ENCODE measurements at regions not wholly inside any gene's neighbourhood (a gene's known extent, or its start where the extent isn't known, plus 50 kb on each side); places are given as distances from the start of the nearest gene placed in this dataset.
A peak's percentile ranks its signal among the peaks of the same experiment; 100 is the strongest.

DNA sequence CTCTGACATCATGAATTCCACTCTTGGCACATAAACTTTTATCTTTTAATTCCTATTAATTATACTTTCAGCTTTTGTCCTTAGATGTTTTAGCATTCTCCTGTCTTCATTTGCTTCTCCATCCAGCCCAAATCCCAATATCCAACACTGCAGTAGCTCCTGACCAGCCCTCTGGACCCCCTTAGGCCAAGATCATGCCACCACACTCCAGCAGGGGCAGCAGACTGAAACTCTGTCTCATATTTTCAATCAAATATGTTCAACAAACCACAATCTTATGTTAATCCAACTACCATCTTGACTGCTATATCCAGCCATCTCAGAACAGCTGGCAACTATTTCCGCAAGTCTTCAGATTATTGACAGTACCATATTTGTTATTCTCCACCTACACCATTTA is 315.8 kb upstream of the ROBO2 start:
- H3K4me3 ChIP-seq (ENCODE audit: low read depth, low read length) = no peak overlapping the region

DNA sequence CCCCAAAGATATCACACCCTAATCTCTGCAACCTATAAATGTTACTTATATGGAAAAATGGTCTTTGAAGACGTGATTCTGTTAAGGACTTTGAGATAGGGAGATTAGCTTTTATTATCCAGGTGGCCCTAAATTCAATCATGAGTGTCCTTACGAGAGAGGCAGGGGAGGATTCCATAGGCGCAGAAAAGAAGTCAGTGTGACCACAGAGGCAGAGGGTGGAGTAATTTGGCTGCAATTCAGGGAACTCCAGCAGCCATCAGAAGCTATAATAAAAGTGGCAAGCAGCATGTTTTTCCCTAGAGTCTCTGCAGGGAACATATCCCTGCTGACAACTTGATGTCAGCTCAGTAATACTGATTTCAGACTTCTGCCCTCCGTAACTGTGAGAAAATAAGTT is 315.2 kb upstream of the ROBO2 start:
- Histone ChIP-seq H3K4me3 (ENCODE audit: low read depth, low read length) (no peak overlapping the region), H3K27ac (ENCODE audit: extremely low read depth, low read depth, low read length) (no peak overlapping the region), H3K4me1 (ENCODE audit: control insufficient read depth, insufficient read depth, low read length) (no peaks in the 10 kb centered on the region), H3K36me3 (ENCODE audit: control insufficient read depth in 2 of 2, insufficient read depth in 1 of 2, low read length in 2 of 2) (no peaks in the 10 kb centered on the region), H3K9me3 (ENCODE audit: control insufficient read depth, insufficient read depth, low read depth, low read length) (no peaks in the 10 kb centered on the region)
- ChIA-PET CTCF (no interaction called here), POLR2A (no interaction called here)
- TF ChIP-seq, protein P1, sequence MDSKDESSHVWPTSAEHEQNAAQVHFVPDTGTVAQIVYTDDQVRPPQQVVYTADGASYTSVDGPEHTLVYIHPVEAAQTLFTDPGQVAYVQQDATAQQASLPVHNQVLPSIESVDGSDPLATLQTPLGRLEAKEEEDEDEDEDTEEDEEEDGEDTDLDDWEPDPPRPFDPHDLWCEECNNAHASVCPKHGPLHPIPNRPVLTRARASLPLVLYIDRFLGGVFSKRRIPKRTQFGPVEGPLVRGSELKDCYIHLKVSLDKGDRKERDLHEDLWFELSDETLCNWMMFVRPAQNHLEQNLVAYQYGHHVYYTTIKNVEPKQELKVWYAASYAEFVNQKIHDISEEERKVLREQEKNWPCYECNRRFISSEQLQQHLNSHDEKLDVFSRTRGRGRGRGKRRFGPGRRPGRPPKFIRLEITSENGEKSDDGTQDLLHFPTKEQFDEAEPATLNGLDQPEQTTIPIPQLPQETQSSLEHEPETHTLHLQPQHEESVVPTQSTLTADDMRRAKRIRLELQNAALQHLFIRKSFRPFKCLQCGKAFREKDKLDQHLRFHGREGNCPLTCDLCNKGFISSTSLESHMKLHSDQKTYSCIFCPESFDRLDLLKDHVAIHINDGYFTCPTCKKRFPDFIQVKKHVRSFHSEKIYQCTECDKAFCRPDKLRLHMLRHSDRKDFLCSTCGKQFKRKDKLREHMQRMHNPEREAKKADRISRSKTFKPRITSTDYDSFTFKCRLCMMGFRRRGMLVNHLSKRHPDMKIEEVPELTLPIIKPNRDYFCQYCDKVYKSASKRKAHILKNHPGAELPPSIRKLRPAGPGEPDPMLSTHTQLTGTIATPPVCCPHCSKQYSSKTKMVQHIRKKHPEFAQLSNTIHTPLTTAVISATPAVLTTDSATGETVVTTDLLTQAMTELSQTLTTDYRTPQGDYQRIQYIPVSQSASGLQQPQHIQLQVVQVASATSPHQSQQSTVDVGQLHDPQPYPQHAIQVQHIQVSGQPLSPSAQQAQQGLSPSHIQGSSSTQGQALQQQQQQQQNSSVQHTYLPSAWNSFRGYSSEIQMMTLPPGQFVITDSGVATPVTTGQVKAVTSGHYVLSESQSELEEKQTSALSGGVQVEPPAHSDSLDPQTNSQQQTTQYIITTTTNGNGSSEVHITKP (tag by site-specific recombination; IDR thresholded peaks at IDR 0.05) = no peak
- TF ChIP-seq ZNF214 (tag by site-specific recombination; IDR thresholded peaks at IDR 0.05; ENCODE audit: borderline replicate concordance) = no peak
- no peak for TF ChIP-seq SCRT1 (tag by site-specific recombination; IDR thresholded peaks at IDR 0.05; ENCODE audit: borderline replicate concordance)
- TF ChIP-seq, protein P2, sequence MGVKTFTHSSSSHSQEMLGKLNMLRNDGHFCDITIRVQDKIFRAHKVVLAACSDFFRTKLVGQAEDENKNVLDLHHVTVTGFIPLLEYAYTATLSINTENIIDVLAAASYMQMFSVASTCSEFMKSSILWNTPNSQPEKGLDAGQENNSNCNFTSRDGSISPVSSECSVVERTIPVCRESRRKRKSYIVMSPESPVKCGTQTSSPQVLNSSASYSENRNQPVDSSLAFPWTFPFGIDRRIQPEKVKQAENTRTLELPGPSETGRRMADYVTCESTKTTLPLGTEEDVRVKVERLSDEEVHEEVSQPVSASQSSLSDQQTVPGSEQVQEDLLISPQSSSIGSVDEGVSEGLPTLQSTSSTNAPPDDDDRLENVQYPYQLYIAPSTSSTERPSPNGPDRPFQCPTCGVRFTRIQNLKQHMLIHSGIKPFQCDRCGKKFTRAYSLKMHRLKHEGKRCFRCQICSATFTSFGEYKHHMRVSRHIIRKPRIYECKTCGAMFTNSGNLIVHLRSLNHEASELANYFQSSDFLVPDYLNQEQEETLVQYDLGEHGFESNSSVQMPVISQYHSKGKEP (tag by site-specific recombination; IDR thresholded peaks at IDR 0.05) = peak; percentile 69
- no peak for TF ChIP-seq ZNF335 (tag by site-specific recombination; conservative IDR thresholded peaks at IDR 0.05)
- no peak for TF ChIP-seq ZNF510 (tag by site-specific recombination; IDR thresholded peaks at IDR 0.05; ENCODE audit: insufficient replicate concordance)
- peak; percentile 69; the same call in 1 of the 2 replicates for TF ChIP-seq IKZF3 (tag by site-specific recombination; IDR thresholded peaks at IDR 0.05)
- TF ChIP-seq GFI1B (tag by site-specific recombination; IDR thresholded peaks at IDR 0.05) = no peak
- TF ChIP-seq, protein P3, sequence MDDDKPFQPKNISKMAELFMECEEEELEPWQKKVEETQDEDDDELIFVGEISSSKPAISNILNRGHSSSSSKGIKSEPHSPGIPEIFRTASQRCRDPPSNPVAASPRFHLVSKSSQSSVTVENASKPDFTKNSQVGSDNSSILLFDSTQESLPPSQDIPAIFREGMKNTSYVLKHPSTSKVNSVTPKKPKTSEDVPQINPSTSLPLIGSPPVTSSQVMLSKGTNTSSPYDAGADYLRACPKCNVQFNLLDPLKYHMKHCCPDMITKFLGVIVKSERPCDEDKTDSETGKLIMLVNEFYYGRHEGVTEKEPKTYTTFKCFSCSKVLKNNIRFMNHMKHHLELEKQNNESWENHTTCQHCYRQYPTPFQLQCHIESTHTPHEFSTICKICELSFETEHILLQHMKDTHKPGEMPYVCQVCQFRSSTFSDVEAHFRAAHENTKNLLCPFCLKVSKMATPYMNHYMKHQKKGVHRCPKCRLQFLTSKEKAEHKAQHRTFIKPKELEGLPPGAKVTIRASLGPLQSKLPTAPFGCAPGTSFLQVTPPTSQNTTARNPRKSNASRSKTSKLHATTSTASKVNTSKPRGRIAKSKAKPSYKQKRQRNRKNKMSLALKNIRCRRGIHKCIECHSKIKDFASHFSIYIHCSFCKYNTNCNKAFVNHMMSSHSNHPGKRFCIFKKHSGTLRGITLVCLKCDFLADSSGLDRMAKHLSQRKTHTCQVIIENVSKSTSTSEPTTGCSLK (tag by site-specific recombination; IDR thresholded peaks at IDR 0.05) = no peak
- TF ChIP-seq KLF8 (tag by site-specific recombination; IDR thresholded peaks at IDR 0.05) = no peak
- no peak for TF ChIP-seq ZNF211 (tag by site-specific recombination; IDR thresholded peaks at IDR 0.05; ENCODE audit: low read depth)
- TF ChIP-seq SP7 (tag by site-specific recombination; IDR thresholded peaks at IDR 0.05) = no peak
- TF ChIP-seq, protein P4, sequence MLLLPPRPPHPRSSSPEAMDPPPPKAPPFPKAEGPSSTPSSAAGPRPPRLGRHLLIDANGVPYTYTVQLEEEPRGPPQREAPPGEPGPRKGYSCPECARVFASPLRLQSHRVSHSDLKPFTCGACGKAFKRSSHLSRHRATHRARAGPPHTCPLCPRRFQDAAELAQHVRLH (tag by site-specific recombination; IDR thresholded peaks at IDR 0.05) = no peak
- no peak for TF ChIP-seq ZNF501 (tag by site-specific recombination; IDR thresholded peaks at IDR 0.05)
- no peak for TF ChIP-seq ZNF785 (tag by site-specific recombination; IDR thresholded peaks at IDR 0.05)
- TF ChIP-seq ZNF341 (tag by site-specific recombination; IDR thresholded peaks at IDR 0.05; ENCODE audit: low read depth) = peak; percentile 29; the same call in 1 of the 2 replicates
- no peak for TF ChIP-seq ZNF560 (tag by site-specific recombination; IDR thresholded peaks at IDR 0.05; ENCODE audit: borderline replicate concordance)
- TF ChIP-seq SP2 (tag by site-specific recombination; IDR thresholded peaks at IDR 0.05) = no peak
- no peak for TF ChIP-seq YY2 (tag by site-specific recombination; IDR thresholded peaks at IDR 0.05)
- no peak for TF ChIP-seq SETDB1 (IDR thresholded peaks at IDR 0.05; ENCODE audit: insufficient read length, low read length)

More for the DNA sequence above, 315.8 kb upstream of the ROBO2 start:
- CTCF ChIA-PET = no interaction called here
- H3K36me3 ChIP-seq (ENCODE audit: control insufficient read depth in 2 of 2, insufficient read depth in 1 of 2, low read length in 2 of 2) = no peaks in the 10 kb centered on the region
- no peaks in the 10 kb centered on the region for H3K9me3 ChIP-seq (ENCODE audit: control insufficient read depth, insufficient read depth, low read depth, low read length)
- H3K27ac ChIP-seq (ENCODE audit: extremely low read depth, low read depth, low read length) = no peak overlapping the region
- TF ChIP-seq ZSCAN30 (tag by site-specific recombination; IDR thresholded peaks at IDR 0.05) = no peak
- TF ChIP-seq TCF7L2 (IDR thresholded peaks at IDR 0.05; ENCODE audit: borderline replicate concordance, low read depth, low read length) = no peak
- TF ChIP-seq ZNF157 (tag by site-specific recombination; IDR thresholded peaks at IDR 0.05) = no peak
- TF ChIP-seq BCL11A (tag by site-specific recombination; IDR thresholded peaks at IDR 0.05; ENCODE audit: low read depth) = no peak
- no peak for TF ChIP-seq ZBTB20 (tag by site-specific recombination; IDR thresholded peaks at IDR 0.05)
- TF ChIP-seq, protein P5, sequence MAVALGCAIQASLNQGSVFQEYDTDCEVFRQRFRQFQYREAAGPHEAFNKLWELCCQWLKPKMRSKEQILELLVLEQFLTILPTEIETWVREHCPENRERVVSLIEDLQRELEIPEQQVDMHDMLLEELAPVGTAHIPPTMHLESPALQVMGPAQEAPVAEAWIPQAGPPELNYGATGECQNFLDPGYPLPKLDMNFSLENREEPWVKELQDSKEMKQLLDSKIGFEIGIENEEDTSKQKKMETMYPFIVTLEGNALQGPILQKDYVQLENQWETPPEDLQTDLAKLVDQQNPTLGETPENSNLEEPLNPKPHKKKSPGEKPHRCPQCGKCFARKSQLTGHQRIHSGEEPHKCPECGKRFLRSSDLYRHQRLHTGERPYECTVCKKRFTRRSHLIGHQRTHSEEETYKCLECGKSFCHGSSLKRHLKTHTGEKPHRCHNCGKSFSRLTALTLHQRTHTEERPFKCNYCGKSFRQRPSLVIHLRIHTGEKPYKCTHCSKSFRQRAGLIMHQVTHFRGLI (tag by site-specific recombination; IDR thresholded peaks at IDR 0.05) = no peak
- H3K4me1 ChIP-seq (ENCODE audit: control insufficient read depth, insufficient read depth, low read length) = no peaks in the 10 kb centered on the region
- POLR2A ChIA-PET = no interaction called here
